IMR-90 (cell line): ENCODE measurements at regions not wholly inside any gene's neighbourhood (a gene's known extent, or its start where the extent isn't known, plus 50 kb on each side); places are given as distances from the start of the nearest gene placed in this dataset.

Source experiments
- CEBPB ChIP-seq: IDR thresholded peaks from 2 replicates; pipeline ENCODE4 v1.6.1; 2012; ENCODE audit warnings: low read depth, low read length, improper control_type of control experiment
- ELK1 ChIP-seq: fragments of 150-350 bp; IDR thresholded peaks from 2 replicates; pipeline ENCODE4 v1.6.1; 2016; ENCODE audit warnings: low read depth, mild to moderate bottlenecking, low read length, moderate library complexity, borderline replicate concordance
- POLR2A ChIP-seq: IDR thresholded peaks from 2 replicates; pipeline ENCODE4 v1.6.1; 2012; ENCODE audit warnings: mild to moderate bottlenecking, low read depth, low read length
- RCOR1 ChIP-seq: IDR thresholded peaks from 2 replicates; pipeline ENCODE4 v1.6.1; 2012; ENCODE audit warnings: mild to moderate bottlenecking, low read length, improper control_type of control experiment; ENCODE audit not compliant: insufficient replicate concordance
- SMC3 ChIP-seq: fragments of 150-350 bp; IDR thresholded peaks from 2 replicates; pipeline ENCODE4 v1.6.1; 2016; ENCODE audit warnings: low read depth, mild to moderate bottlenecking, antibody characterized with exemption, low read length, moderate library complexity
- TF ChIP-seq, protein P1 (sequence below): conservative IDR thresholded peaks from 2 replicates; pipeline ENCODE4 v1.5.1; 2012; ENCODE audit warnings: mild to moderate bottlenecking, low read depth, low read length, improper control_type of control experiment

- no peak for TF ChIP-seq POLR2A
- TF ChIP-seq, protein P1, sequence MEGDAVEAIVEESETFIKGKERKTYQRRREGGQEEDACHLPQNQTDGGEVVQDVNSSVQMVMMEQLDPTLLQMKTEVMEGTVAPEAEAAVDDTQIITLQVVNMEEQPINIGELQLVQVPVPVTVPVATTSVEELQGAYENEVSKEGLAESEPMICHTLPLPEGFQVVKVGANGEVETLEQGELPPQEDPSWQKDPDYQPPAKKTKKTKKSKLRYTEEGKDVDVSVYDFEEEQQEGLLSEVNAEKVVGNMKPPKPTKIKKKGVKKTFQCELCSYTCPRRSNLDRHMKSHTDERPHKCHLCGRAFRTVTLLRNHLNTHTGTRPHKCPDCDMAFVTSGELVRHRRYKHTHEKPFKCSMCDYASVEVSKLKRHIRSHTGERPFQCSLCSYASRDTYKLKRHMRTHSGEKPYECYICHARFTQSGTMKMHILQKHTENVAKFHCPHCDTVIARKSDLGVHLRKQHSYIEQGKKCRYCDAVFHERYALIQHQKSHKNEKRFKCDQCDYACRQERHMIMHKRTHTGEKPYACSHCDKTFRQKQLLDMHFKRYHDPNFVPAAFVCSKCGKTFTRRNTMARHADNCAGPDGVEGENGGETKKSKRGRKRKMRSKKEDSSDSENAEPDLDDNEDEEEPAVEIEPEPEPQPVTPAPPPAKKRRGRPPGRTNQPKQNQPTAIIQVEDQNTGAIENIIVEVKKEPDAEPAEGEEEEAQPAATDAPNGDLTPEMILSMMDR: no peak
- TF ChIP-seq ELK1: no peak
- no peak for TF ChIP-seq SMC3
- TF ChIP-seq CEBPB: no peak
- TF ChIP-seq RCOR1: no peak
Observed at GRCh38 chr2:64268330-64269048, 124.3 kb upstream of the PELI1 start.
